ENCODE measurements at regions not wholly inside any gene's neighbourhood (a gene's known extent, or its start where the extent isn't known, plus 50 kb on each side); places are given as distances from the start of the nearest gene placed in this dataset.
A peak's percentile ranks its signal among the peaks of the same experiment; 100 is the strongest.

DNA sequence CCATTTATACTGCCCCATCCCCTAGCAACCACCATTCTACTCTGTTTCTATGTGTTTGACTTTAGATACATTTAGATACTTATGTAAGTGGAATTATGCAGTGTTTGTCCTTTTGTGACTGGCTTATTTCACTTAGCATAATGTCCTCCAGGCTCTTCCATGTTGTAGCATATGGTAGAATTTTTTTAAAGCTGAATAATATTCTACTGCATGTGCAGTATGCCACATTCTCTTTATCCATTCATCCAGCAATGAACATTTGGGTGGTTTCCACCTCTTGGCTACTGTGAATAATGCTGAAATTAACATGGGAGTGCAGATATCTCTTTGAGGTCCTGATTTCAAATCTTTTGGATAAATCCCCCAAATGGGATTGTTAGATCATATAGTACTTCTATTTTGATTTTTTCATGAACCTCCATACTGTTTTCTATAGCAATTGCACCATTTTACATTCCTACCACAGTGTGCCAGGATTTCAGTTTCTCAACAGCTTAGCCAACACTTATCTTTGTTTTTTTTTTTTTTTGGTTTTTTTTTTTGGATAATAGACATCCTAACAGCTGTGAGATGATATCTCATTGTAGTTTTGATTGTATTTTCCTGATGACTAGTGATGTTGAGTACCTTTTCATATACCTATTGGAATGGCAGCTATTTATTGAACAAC is 105.9 kb upstream of the LNX1 start:
- DNase-seq (ENCODE audit: low spot score) = no peak
- TF ChIP-seq, protein P1, sequence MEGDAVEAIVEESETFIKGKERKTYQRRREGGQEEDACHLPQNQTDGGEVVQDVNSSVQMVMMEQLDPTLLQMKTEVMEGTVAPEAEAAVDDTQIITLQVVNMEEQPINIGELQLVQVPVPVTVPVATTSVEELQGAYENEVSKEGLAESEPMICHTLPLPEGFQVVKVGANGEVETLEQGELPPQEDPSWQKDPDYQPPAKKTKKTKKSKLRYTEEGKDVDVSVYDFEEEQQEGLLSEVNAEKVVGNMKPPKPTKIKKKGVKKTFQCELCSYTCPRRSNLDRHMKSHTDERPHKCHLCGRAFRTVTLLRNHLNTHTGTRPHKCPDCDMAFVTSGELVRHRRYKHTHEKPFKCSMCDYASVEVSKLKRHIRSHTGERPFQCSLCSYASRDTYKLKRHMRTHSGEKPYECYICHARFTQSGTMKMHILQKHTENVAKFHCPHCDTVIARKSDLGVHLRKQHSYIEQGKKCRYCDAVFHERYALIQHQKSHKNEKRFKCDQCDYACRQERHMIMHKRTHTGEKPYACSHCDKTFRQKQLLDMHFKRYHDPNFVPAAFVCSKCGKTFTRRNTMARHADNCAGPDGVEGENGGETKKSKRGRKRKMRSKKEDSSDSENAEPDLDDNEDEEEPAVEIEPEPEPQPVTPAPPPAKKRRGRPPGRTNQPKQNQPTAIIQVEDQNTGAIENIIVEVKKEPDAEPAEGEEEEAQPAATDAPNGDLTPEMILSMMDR (IDR thresholded peaks at IDR 0.05; ENCODE audit: extremely low read depth, missing control alignments) = no peak

DNA sequence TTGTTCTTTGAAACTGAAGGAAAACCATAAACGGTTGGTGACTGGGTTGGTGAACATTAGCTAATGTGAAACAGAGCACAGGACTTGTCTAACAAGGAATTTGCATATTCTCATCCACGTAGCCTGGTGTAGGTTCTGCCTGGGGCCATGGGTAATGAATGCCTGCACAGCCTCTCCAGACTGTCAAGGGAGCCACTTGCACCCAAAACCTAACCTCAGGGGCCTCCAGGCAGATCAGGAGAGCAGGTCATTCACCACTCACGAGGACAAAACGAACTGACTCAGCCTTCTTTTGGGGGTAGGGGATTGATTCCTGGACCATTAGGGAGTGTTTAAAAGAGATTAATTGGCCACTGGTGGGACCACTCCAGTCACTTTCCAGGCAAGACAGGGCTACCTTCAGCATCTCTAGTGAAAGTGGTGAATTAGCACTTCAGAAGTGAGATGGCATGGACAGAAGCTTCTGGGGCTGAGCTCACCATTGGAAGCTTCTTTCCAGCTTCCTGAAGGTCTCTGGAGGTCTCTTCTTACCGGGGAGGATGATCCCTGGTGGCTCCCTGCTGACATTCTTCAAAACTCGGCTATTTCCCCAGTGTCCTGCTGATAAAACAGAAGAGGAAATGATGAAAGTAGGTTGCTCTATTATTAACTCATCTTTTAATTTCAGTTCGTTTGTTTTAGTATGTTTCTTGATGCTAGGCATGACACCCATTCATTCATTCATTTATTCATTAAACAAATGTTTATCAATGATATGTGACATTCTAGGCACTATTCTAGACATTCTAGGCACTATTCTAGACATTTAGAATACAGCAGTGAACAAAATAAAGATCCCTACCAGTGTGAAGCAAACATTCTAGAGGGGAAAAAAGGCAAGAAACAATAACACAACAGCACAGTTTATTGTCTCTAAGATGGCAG is 104.5 kb upstream of the LNX1 start:
- TF ChIP-seq, protein P1 (IDR thresholded peaks at IDR 0.05; ENCODE audit: extremely low read depth, missing control alignments) = no peak
- DNase-seq (ENCODE audit: low spot score) = peak; percentile 10

DNA sequence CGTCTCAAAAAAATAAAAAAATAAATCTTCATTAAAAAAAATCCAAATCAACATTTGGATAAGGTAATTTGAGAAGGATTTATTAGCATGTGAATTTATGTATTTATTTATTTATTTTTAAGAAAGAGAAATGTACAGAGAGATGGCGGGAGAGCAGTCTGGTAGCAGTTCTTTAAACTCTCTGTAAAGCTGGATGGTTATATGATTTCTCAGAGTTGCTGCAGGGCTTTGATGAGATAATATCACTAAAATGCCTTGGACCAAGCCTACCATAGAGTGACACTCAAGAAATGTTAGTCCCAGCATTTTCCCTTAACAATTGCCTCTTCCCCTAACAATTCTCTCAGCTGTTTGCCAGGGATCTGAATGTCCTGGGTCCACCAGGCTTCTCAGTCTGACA is 103.4 kb upstream of the LNX1 start:
- DNase-seq (ENCODE audit: low spot score) = no peak
- TF ChIP-seq, protein P1 (IDR thresholded peaks at IDR 0.05; ENCODE audit: extremely low read depth, missing control alignments) = no peak

DNA sequence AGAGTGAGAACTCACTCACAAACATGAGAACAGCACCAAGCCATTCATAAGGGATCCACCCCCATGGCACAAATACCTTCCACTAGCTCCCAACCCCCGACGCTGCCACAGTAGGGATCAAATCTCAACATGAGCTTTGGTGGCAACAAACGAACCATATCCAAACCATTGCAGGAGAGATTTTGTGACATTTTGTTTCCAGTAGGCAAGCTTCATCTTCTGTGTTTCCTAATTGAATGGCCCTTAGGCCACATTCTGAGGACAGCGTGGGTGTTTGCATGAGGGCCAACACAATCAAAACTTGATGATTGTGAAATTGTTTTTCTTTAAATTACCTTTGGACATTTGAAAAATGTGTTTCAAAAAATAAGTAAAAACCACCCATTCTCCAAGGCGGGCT is 102.6 kb upstream of the LNX1 start:
- TF ChIP-seq, protein P1 (IDR thresholded peaks at IDR 0.05; ENCODE audit: extremely low read depth, missing control alignments) = no peak
- DNase-seq (ENCODE audit: low spot score) = no peak

DNA sequence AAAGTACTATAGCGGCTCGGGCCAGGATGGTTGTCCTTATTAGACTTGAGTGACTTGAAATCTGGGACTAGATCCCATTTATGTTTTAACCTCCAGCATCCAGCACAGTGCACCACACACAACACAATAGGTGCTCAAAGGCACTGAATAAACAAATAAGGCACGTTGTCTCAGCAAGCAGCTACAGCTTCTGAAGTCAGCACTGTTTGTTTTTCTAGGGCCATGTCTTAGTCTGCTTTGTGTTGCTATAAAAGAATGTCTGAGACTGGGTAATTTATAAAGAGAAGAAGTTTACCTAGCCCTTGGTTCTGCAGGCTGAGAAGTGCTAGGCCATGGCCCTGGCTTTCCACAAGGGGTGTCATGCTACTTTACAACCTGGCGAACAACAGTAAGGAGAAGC is 102.1 kb upstream of the LNX1 start:
- no peak for DNase-seq (ENCODE audit: low spot score)
- TF ChIP-seq, protein P1 (IDR thresholded peaks at IDR 0.05; ENCODE audit: extremely low read depth, missing control alignments) = no peak

DNA sequence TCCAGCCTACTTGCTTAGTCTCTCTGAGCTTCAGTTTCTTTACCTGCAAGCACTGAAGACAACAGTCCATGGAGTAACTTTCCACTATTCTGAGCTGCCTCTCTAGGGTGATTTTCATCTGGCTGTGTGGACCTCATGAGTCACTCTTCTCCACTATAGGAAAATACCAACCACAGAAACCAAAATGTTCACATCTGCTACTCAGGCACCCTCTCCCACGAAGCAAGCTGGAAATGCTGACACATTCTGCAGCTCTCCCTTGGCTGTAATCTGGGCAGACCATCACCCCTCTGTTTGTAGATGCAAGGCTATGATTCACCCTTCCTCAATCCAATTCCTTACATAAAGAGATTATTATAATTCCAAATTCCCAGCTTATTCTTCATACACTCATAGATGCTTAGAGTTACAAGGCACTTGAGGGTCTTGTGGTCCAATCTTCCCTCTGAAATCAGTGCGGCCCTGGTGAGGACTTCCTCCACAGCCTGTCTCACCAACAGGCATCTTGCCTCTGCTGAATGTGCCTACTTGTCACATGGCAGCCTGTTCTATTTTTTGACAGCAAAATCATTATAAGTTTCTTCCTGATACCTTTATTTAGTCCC is 97.0 kb upstream of the LNX1 start:
- TF ChIP-seq, protein P1 (IDR thresholded peaks at IDR 0.05; ENCODE audit: extremely low read depth, missing control alignments) = no peak
- DNase-seq (ENCODE audit: low spot score) = peak; percentile 41

DNA sequence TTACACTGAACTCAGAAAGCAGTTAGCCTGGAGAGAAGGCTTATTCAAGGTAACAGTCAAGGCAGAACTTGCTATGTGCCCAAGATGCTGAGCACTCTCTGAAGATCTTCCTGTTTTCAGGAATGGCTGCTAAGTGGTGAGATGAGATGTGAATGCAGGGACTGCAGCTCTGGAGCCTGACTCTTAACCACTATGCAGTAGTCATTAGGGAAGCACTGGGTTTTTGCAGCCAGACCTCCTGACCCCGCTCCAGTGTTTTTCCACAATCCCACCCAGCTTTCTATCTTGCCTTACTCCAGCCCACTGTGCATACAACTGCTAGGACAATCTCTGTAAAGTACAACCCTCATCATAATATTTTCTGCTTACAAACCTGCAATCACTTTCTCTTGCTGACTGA is 95.2 kb upstream of the LNX1 start:
- TF ChIP-seq, protein P1 (IDR thresholded peaks at IDR 0.05; ENCODE audit: extremely low read depth, missing control alignments) = no peak
- no peak for DNase-seq (ENCODE audit: low spot score)

Data from GM20000 (cell line).